T follicular helper cell (primary cell): ENCODE measurements at regions not wholly inside any gene's neighbourhood (a gene's known extent, or its start where the extent isn't known, plus 50 kb on each side); places are given as distances from the start of the nearest gene placed in this dataset.
"Not testable (repeated sequence)": the region's sequence is repeated elsewhere in the genome, so short reads cannot be mapped to it uniquely, and the experiment has no call there.

Experiments
- DNase-seq: peaks from one replicate; pipeline ENCODE4 v3.0.0-alpha.2; 2020; ENCODE audit warnings: low read depth

DNA sequence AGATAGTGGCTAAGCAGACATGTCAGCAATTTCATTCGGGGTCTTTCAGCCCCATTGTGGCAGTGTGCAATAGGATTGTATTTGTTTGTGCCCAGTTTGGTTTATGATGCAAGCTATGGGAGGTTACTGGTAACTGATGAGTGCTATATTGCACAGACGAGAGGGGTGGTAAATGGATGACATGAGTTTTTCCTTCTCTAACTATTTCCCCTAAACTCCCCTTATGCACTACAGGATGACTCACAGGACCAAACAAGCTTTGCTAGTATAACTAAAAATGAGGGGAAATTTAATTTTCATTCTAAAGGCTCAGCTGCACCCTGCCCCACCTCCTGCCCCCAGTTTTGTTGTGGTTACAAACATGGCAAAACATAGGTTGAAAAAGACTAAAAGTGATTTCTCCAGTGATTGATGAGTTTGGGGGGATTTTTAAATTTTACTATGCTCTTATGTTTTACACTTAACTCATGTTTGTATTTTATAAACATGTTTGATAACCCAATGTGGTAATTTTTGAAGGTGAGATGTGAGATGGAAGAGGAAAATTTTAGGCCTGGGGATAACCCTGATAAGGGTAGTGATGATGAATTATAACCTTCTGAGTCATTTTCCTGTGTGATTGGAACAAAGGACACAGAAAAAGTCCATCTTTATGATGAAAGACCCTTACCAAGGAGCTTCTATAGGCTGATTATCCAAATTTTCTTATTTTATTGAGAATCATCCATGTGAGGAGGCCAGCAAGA is 60.8 kb upstream of the NAMPT start:
- no peak for DNase-seq

DNA sequence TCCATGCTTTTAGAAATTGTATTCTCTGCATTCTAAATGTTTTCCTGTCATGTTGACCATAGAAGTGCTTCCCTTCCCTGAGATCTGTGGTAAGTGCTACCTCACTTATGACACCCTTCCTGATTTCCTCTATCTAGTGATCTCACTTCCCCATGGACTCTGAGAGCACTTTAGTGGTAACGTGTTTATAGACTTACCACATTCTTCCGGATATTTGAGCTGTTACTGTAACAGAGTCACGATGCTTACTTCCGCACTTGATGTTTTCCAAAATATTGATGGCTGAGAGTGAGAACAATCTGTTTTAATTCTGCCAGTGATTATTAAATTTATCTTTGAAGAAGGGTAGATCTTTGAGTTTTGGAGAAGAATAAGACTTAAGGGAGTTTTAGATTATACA is 60.1 kb upstream of the NAMPT start:
- DNase-seq: no peak

DNA sequence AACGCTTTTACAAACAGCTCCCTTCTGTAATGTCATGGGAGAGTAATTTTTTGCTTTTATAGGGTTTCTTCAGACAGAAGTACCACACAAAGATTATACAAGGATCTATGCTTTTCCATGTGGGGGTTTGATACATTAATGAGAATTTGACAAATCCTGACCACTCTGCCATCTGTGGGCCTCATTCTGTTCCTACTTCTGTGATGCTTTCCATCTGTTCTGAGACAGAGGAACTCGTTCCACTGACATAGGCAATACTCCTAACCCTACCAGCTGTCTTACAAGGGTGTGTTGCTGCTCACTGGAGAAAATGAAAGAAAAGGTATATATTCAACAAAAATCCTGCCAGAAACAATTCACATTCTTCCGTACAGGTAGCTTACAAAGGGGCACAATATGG is 59.4 kb upstream of the NAMPT start:
- DNase-seq: no peak

DNA sequence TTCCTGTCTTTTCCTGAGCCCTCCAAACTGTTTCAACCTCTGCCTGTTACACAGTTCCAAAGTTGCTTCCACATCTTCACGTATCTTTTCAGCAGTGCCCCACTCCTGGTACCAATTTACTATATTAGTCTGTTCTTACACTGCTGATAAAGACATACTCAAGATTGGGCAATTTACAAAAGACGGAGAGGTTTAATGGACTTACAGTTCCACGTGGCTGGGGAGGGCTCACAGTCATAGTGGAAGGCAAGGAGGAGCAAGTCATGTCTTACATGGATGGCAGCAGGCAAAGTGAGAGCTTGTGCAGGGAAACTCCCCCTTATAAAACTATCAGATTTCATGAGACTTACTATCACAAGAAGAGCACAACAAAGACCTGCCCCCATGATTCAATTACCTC is 57.3 kb upstream of the NAMPT start:
- not testable (repeated sequence) for DNase-seq

DNA sequence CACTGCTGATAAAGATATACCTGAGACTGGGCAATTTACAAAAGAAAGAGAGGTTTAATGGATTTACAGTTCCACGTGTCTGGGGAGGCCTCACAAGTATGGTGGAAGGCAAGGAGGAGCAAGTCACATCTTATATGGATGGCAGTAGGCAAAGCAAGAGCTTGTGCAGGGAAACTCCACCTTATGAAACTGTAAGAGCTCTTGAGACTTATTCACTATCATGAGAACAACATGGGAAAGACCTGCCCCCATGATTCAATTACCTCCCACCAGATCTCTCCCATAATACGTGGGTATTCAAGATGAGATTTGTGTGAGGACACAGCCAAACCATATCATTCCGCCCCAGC is 55.4 kb upstream of the NAMPT start:
- DNase-seq: not testable (repeated sequence)

DNA sequence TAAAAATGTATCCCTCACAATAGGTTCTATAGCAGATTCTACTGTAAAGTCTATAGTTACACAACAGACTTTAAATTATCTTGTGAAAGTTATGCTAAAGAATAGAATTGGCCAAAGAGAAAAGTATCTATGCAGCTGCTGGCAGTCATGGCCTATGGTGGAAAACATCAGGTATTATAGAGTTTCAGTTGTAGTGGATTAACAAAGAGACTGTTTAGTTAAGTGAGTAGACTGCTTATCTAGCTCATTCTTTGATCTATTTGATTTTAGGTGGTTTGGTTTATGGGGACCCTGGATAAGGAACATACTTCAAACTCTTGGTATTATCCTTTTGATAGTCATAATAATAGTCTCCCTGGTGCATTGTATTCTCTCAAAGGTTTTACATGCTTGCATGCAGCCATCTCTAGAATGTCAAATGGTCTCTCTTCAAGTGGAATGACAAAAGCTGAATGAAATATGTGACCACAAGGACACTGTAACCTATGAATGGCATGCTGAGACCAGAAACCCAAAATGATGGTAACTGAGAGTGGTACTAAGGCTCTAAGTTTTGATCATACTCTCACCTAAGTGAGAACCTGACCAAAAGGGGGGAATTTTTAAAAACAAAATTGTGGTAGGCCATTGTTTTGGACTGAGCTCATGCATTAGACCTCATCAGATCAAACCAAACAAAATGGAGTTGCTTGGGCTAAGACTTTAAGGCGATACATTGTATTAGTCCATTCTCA is 54.9 kb upstream of the NAMPT start:
- no peak for DNase-seq

DNA sequence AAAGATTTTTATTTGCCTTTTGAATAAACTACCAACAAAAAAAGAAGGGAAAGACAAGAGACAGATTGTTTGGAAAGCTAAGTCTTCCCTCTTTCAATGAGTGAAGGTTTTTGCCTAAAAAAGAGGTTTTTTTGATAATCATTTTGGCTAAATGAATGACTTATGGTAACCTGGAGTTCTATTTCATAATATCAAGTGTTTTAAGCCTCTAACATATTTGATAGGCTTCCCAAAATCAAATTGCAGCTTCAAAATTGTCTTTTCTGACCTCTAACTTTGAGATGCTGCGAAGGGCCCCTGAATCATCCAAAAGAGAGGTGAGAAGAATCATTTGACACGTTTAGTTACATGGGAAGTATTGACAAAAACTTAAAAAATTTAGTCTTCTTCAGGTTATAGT is 53.0 kb upstream of the NAMPT start:
- DNase-seq: no peak

DNA sequence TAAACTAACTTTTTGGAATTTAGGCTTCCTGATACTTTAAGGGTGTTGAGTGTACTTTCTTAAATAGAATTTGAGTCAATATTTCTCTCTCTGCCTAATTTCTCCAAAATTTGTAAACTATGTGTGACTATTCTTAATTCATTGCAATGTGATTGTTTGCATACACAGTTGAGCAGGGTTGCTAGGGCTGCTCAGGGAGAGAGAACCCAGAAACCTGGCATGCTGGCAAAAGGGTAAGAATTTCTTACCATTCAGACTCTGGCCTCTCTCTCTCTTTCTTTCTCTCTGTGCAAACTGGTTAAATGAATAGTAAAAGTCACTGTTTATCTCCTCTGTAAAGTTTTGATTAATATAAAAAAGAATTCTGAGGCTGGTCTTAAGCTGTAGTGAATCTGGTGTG is 51.0 kb upstream of the NAMPT start:
- no peak for DNase-seq
